Neuronal stem cell (in vitro differentiated cells): ENCODE measurements at regions not wholly inside any gene's neighbourhood (a gene's known extent, or its start where the extent isn't known, plus 50 kb on each side); places are given as distances from the start of the nearest gene placed in this dataset.

ENCODE experiments used
- DNase-seq: peaks from one replicate; pipeline ENCODE4 v3.0.0-alpha.2; 2013; ENCODE audit warnings: low spot score
- H2AFZ ChIP-seq: one replicate; pipeline ENCODE4 v1.6.1; 2013; ENCODE audit warnings: mild to moderate bottlenecking, low read length, inconsistent platforms
- H2AK5ac ChIP-seq: 2 replicates; pipeline ENCODE4 v1.6.1; 2013; ENCODE audit warnings: low read depth, mild to moderate bottlenecking, inconsistent platforms, low read length, moderate library complexity, mixed read lengths
- H2BK120ac ChIP-seq: 2 replicates; pipeline ENCODE4 v1.6.1; 2013; ENCODE audit warnings: low read depth, mild to moderate bottlenecking, inconsistent platforms, low read length, moderate library complexity, mixed read lengths
- H2BK12ac ChIP-seq: one replicate; pipeline ENCODE4 v1.6.1; 2013; ENCODE audit warnings: low read length, inconsistent platforms
- H2BK15ac ChIP-seq: 2 replicates; pipeline ENCODE4 v1.6.1; 2013; ENCODE audit warnings: mild to moderate bottlenecking, low read length, inconsistent platforms, mixed read lengths
- H2BK5ac ChIP-seq: one replicate; pipeline ENCODE4 v1.6.1; 2013; ENCODE audit warnings: inconsistent platforms, mild to moderate bottlenecking, low read length, moderate library complexity
- H3K14ac ChIP-seq: one replicate; pipeline ENCODE4 v1.6.1; 2013; ENCODE audit warnings: low read length, inconsistent platforms
- H3K18ac ChIP-seq: 2 replicates; pipeline ENCODE4 v1.6.1; 2013; ENCODE audit warnings: low read length, inconsistent platforms
- H3K23ac ChIP-seq: 2 replicates; pipeline ENCODE4 v1.6.1; 2013; ENCODE audit warnings: low read depth, mild to moderate bottlenecking, mixed read lengths, low read length, inconsistent platforms; ENCODE audit not compliant: poor library complexity
- H3K27ac ChIP-seq: replicated peaks from 3 replicates; pipeline ENCODE4 v1.5.1; 2013; ENCODE audit warnings: low read length, inconsistent platforms
- H3K27me3 ChIP-seq, 3 experiments: 2 replicates each; pipeline ENCODE4 v1.6.1; 2013; ENCODE audit warnings: low read length in 3 of 3, mild to moderate bottlenecking in 2 of 3, inconsistent platforms in 1 of 3, low read depth in 1 of 3, mixed read lengths in 1 of 3, moderate library complexity in 1 of 3; ENCODE audit not compliant: control insufficient read depth in 3 of 3, insufficient read depth in 3 of 3
- H3K36me3 ChIP-seq, 2 donors: replicated peaks in 1 of 2; 2 replicates each; pipeline ENCODE4 v1.6.1; 2013; ENCODE audit warnings: low read length in 2 of 2; ENCODE audit not compliant: control insufficient read depth in 2 of 2, insufficient read depth in 2 of 2
- H3K4ac ChIP-seq: 2 replicates; pipeline ENCODE4 v1.6.1; 2013; ENCODE audit warnings: inconsistent platforms, mild to moderate bottlenecking, low read length, moderate library complexity
- H3K4me1 ChIP-seq, 2 donors: 1 replicate in 1 of 2; 2 replicates in 1 of 2; pipeline ENCODE4 v1.6.1; 2013; ENCODE audit warnings: low read length in 2 of 2, low read depth in 1 of 2; ENCODE audit not compliant: control insufficient read depth in 2 of 2, insufficient read depth in 1 of 2
- H3K4me2 ChIP-seq: one replicate; pipeline ENCODE4 v1.6.1; 2013; ENCODE audit warnings: mild to moderate bottlenecking, low read length, inconsistent platforms; ENCODE audit not compliant: insufficient read depth, poor library complexity, severe bottlenecking
- H3K4me3 ChIP-seq, 2 donors: 2 replicates each; pipeline ENCODE4 v1.5.1; 2013; ENCODE audit warnings: low read length in 2 of 2, mild to moderate bottlenecking in 2 of 2, inconsistent platforms in 1 of 2, moderate library complexity in 1 of 2
- H3K79me1 ChIP-seq: one replicate; pipeline ENCODE4 v1.6.1; 2013; ENCODE audit warnings: low read depth, mild to moderate bottlenecking, inconsistent platforms, low read length, moderate library complexity
- H3K9ac ChIP-seq: one replicate; pipeline ENCODE4 v1.6.1; 2013; ENCODE audit warnings: mild to moderate bottlenecking, low read depth, low read length, inconsistent platforms; ENCODE audit not compliant: poor library complexity
- H3K9me3 ChIP-seq, 2 donors: replicated peaks in 1 of 2; 2 replicates each; pipeline versions ENCODE3 to v1.6.1; 2013; ENCODE audit warnings: low read length in 2 of 2, mild to moderate bottlenecking in 2 of 2, inconsistent platforms in 1 of 2, low read depth in 1 of 2, mixed read lengths in 1 of 2, moderate library complexity in 1 of 2; ENCODE audit not compliant: control insufficient read depth in 2 of 2, insufficient read depth in 1 of 2
- H4K8ac ChIP-seq: one replicate; pipeline ENCODE4 v1.6.1; 2013; ENCODE audit warnings: low read depth, mild to moderate bottlenecking, inconsistent platforms, low read length, moderate library complexity
- H4K91ac ChIP-seq: one replicate; pipeline ENCODE4 v1.6.1; 2013; ENCODE audit warnings: low read length, low read depth, mild to moderate bottlenecking, inconsistent platforms; ENCODE audit not compliant: poor library complexity
- WGBS, 2 donors: extraction: QIAGEN DNeasy Blood & Tissue Kit; methylation state at CpG; one replicate each; pipeline ENCODE4 v1.1.7; 2013; ENCODE audit warnings: missing lambda C conversion rate in 2 of 2, mixed read lengths in 1 of 2; ENCODE audit not compliant: insufficient read length in 2 of 2, insufficient replicate concordance in 1 of 2; ENCODE audit errors: extremely low coverage in 2 of 2; 5-methylcytosine and 5-hydroxymethylcytosine counted together

DNA sequence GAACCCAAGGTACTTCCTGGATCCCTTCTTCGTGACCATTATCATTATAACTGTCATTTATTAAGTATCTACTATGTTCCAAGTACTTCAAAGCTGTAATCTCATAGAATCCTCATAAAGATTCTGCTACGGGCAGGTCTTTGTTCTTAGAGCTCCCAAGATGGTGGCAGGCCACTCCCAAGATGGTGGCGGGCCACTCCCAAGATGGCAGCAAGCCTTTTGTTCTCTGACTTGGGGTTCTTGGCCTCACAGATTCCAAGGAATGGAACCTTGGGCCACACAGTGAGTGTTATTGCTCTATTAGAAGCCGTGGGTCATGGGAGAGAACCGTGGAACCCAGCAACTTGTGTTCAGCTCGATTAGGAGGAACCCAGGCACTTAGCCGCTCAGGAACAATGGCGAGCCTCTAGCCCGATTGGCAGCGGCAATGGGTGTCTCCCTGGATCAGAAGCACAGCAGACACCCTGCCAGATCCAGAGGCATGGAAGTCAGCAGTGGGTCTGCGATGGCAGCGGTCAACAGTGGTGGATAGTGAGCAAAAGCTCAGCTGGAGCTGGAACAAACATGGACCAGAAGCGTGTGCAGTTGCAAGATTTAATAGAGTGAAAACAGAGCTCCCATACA lies 193.7 kb upstream of the BTG1 start:
- Histone ChIP-seq H3K27ac (no peak overlapping the region), H3K14ac (no peak overlapping the region), H3K4ac (no peak overlapping the region), H3K9me3 (no peaks in the 10 kb centered on the region), H3K18ac (peak overlapping the region; percentile 24), H3K23ac (no peak overlapping the region), H3K4me3 (no peak overlapping the region), H2BK120ac (no peak overlapping the region), H3K4me1 (no peaks in the 10 kb centered on the region), H3K4me2 (no peak overlapping the region), H4K91ac (no peak overlapping the region), H2AFZ (no peak overlapping the region), H3K9ac (no peak overlapping the region), H3K36me3 (no peaks in the 10 kb centered on the region), H3K79me1 (no peaks in the 10 kb centered on the region), H2BK12ac (no peak overlapping the region), H2AK5ac (no peak overlapping the region), H4K8ac (no peak overlapping the region), H2BK5ac (no peak overlapping the region), H2BK15ac (peak overlapping the region; percentile 20), H3K27me3 (no peaks in the 10 kb centered on the region)
- DNase-seq = no peak
- no CpG with 5 or more reads among the region's 13 CpGs for WGBS, 2 donors

- no peak overlapping the region for H2AFZ ChIP-seq
- no peak overlapping the region for H4K91ac ChIP-seq
- no peak overlapping the region for H3K4ac ChIP-seq
- no peaks in the 10 kb centered on the region for H3K36me3 ChIP-seq
- no peak overlapping the region for H3K9ac ChIP-seq
- H3K27me3 ChIP-seq = no peaks in the 10 kb centered on the region
- H4K8ac ChIP-seq = no peak overlapping the region
- H2AK5ac ChIP-seq = no peak overlapping the region
- no peak overlapping the region for H3K18ac ChIP-seq
- H2BK15ac ChIP-seq = no peak overlapping the region
- H3K79me1 ChIP-seq = no peaks in the 10 kb centered on the region
- H2BK5ac ChIP-seq = no peak overlapping the region
- H3K27ac ChIP-seq = no peak overlapping the region
- no peak overlapping the region for H2BK12ac ChIP-seq
- H3K4me3 ChIP-seq = no peak overlapping the region
- DNase-seq = no peak
- no peaks in the 10 kb centered on the region for H3K9me3 ChIP-seq
- no peaks in the 10 kb centered on the region for H3K4me1 ChIP-seq
- H3K23ac ChIP-seq = no peak overlapping the region
- no peak overlapping the region for H2BK120ac ChIP-seq
- H3K14ac ChIP-seq = no peak overlapping the region
- WGBS, 2 donors = no CpG with 5 or more reads among the region's 1 CpG
- H3K4me2 ChIP-seq = no peak overlapping the region
These were observed 193.0 kb upstream of the BTG1 start for GRCh38 chr12:92338671-92339070.

DNA sequence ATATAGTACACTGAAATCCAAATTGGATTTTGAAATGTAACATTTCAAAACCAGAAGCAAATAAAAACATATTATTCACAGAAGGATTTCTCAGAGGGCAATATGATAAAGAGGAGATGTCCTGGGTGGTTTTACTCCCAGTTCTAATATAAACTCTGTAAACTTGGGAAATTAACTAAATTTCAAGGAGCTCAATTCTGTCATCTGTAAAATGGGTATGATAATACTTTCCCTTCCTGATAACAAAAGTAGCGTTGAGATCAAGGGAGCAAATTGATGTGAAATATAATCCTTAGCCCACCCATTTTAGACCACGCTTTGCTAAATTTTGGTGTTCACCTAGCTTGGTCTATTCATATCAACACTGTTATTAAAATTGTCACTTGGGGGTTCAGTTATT lies 192.5 kb upstream of the BTG1 start:
- no CpG with 5 or more reads among the region's 2 CpGs for WGBS, 2 donors

DNA sequence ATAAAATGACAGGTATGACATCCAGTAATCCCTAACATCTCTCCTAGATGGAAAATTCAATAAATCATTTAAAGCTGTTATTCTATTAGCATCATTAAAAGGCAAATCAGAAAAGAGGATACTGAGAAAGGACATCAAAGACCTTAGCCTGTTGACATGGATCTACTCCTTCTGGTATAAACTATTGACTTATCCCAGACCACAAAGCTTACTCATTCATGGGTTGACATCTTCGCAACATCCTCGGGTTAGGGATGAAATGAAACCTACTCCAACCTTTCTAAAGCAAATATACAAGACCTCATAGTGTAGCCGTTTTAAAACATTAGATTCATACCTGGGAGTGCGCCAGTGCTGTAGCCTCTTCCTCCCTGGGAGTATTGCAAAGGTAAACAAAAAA lies 191.5 kb upstream of the BTG1 start:
- no peak overlapping the region for H2BK12ac ChIP-seq
- no peak overlapping the region for H3K18ac ChIP-seq
- H3K9me3 ChIP-seq = no peaks in the 10 kb centered on the region
- no peak overlapping the region for H3K23ac ChIP-seq
- H3K14ac ChIP-seq = no peak overlapping the region
- no peak overlapping the region for H3K4me2 ChIP-seq
- no CpG with 5 or more reads among the region's 4 CpGs for WGBS, 2 donors
- H2BK5ac ChIP-seq = no peak overlapping the region
- H3K27ac ChIP-seq = no peak overlapping the region
- H2BK120ac ChIP-seq = no peak overlapping the region
- H4K91ac ChIP-seq = no peak overlapping the region
- H3K4ac ChIP-seq = no peak overlapping the region
- H4K8ac ChIP-seq = no peak overlapping the region
- no peak overlapping the region for H3K4me3 ChIP-seq
- no peaks in the 10 kb centered on the region for H3K36me3 ChIP-seq
- no peak overlapping the region for H2AK5ac ChIP-seq
- no peak overlapping the region for H2AFZ ChIP-seq
- no peak for DNase-seq
- H3K4me1 ChIP-seq = no peaks in the 10 kb centered on the region
- H3K27me3 ChIP-seq = no peaks in the 10 kb centered on the region
- H2BK15ac ChIP-seq = no peak overlapping the region
- no peak overlapping the region for H3K9ac ChIP-seq
- no peaks in the 10 kb centered on the region for H3K79me1 ChIP-seq

More for the DNA sequence above, 192.5 kb upstream of the BTG1 start:
- no peak overlapping the region for H3K4me2 ChIP-seq
- H2AK5ac ChIP-seq = no peak overlapping the region
- H3K18ac ChIP-seq = no peak overlapping the region
- H3K79me1 ChIP-seq = no peaks in the 10 kb centered on the region
- no peak overlapping the region for H4K91ac ChIP-seq
- no peak overlapping the region for H3K14ac ChIP-seq
- no peaks in the 10 kb centered on the region for H3K27me3 ChIP-seq
- no peak overlapping the region for H4K8ac ChIP-seq
- H3K36me3 ChIP-seq = no peaks in the 10 kb centered on the region
- H3K9ac ChIP-seq = no peak overlapping the region
- H2AFZ ChIP-seq = no peak overlapping the region
- no peak overlapping the region for H2BK15ac ChIP-seq
- no peaks in the 10 kb centered on the region for H3K9me3 ChIP-seq
- no peak for DNase-seq
- H3K4ac ChIP-seq = no peak overlapping the region
- H3K23ac ChIP-seq = no peak overlapping the region
- H2BK5ac ChIP-seq = no peak overlapping the region
- no peak overlapping the region for H2BK120ac ChIP-seq
- no peak overlapping the region for H3K4me3 ChIP-seq
- no peaks in the 10 kb centered on the region for H3K4me1 ChIP-seq
- H2BK12ac ChIP-seq = no peak overlapping the region
- H3K27ac ChIP-seq = no peak overlapping the region
